GM23248 (cell line): ENCODE measurements at regions not wholly inside any gene's neighbourhood (a gene's known extent, or its start where the extent isn't known, plus 50 kb on each side); places are given as distances from the start of the nearest gene placed in this dataset.

Source experiments
- DNase-seq: peaks from one replicate; pipeline ENCODE4 v3.0.0-alpha.2; 2015
- H2AFZ ChIP-seq: fragments of 200-600 bp; sonication (generic); 2 replicates; pipeline ENCODE4 v1.6.1; 2016; ENCODE audit warnings: antibody characterized with exemption
- H3F3A ChIP-seq: fragments of 200-600 bp; sonication (generic); 2 replicates; pipeline ENCODE4 v1.6.1; 2016; ENCODE audit warnings: mild to moderate bottlenecking, antibody characterized with exemption, mixed run types; ENCODE audit not compliant: insufficient read depth
- H3K27ac ChIP-seq: fragments of 200-600 bp; sonication (generic); 2 replicates; pipeline ENCODE4 v1.5.1; 2016; ENCODE audit warnings: mild to moderate bottlenecking
- H3K27me3 ChIP-seq: fragments of 200-600 bp; sonication (generic); replicated peaks from 2 replicates; pipeline ENCODE4 v1.6.1; 2016; ENCODE audit warnings: mild to moderate bottlenecking; ENCODE audit not compliant: insufficient read depth
- H3K36me3 ChIP-seq: fragments of 200-600 bp; sonication (generic); 2 replicates; pipeline ENCODE4 v1.6.1; 2016; ENCODE audit warnings: low read depth, mild to moderate bottlenecking
- H3K4me1 ChIP-seq: fragments of 200-600 bp; sonication (generic); 2 replicates; pipeline ENCODE4 v1.6.1; 2016; ENCODE audit warnings: mild to moderate bottlenecking; ENCODE audit not compliant: insufficient read depth
- H3K4me2 ChIP-seq: fragments of 200-600 bp; sonication (generic); one replicate; pipeline ENCODE4 v1.6.1; 2016; ENCODE audit warnings: mild to moderate bottlenecking; ENCODE audit not compliant: unreplicated experiment
- H3K4me3 ChIP-seq: fragments of 200-600 bp; sonication (generic); 2 replicates; pipeline ENCODE4 v1.5.1; 2016; ENCODE audit warnings: mild to moderate bottlenecking
- H3K79me2 ChIP-seq: fragments of 200-600 bp; sonication (generic); 2 replicates; pipeline ENCODE4 v1.6.1; 2016; ENCODE audit warnings: mild to moderate bottlenecking; ENCODE audit not compliant: insufficient read depth
- H3K9ac ChIP-seq: fragments of 200-600 bp; sonication (generic); 2 replicates; pipeline ENCODE4 v1.6.1; 2016; ENCODE audit warnings: mild to moderate bottlenecking
- H3K9me2 ChIP-seq: fragments of 200-600 bp; sonication (generic); 2 replicates; pipeline ENCODE4 v1.6.1; 2016; ENCODE audit warnings: mixed run types, mild to moderate bottlenecking, moderate library complexity; ENCODE audit not compliant: insufficient read depth
- H3K9me3 ChIP-seq: fragments of 200-600 bp; sonication (generic); one replicate; pipeline ENCODE4 v1.6.1; 2017; ENCODE audit warnings: low read depth
- H4K20me1 ChIP-seq: fragments of 200-600 bp; sonication (generic); 2 replicates; pipeline ENCODE4 v1.6.0; 2016; ENCODE audit not compliant: insufficient read depth
- EZH2 ChIP-seq: fragments of 200-600 bp; sonication (generic); IDR thresholded peaks from 2 replicates; pipeline ENCODE4 v1.6.1; 2018; ENCODE audit warnings: antibody characterized with exemption, mild to moderate bottlenecking; ENCODE audit not compliant: insufficient read depth, poor library complexity, severe bottlenecking
- EZH2phosphoT487 ChIP-seq: fragments of 200-600 bp; sonication (generic); IDR thresholded peaks from 2 replicates; pipeline ENCODE4 v1.6.1; 2018; ENCODE audit warnings: antibody characterized with exemption, moderate library complexity, mild to moderate bottlenecking, low read depth; ENCODE audit not compliant: insufficient read depth
- WGBS, 2 experiments: methylation state at CpG; one replicate each; pipeline ENCODE4 v1.1.6; 2015 to 2017; ENCODE audit warnings: low lambda C conversion rate in 2 of 2, low coverage in 1 of 2; ENCODE audit errors: missing lambda C conversion rate in 2 of 2; 5-methylcytosine and 5-hydroxymethylcytosine counted together
- in situ Hi-C: fragments of 300-500 bp; cut with MboI; formaldehyde crosslinking; loops from 2 replicates; pipeline ENCODE4 v1.15.0; 2020

DNA sequence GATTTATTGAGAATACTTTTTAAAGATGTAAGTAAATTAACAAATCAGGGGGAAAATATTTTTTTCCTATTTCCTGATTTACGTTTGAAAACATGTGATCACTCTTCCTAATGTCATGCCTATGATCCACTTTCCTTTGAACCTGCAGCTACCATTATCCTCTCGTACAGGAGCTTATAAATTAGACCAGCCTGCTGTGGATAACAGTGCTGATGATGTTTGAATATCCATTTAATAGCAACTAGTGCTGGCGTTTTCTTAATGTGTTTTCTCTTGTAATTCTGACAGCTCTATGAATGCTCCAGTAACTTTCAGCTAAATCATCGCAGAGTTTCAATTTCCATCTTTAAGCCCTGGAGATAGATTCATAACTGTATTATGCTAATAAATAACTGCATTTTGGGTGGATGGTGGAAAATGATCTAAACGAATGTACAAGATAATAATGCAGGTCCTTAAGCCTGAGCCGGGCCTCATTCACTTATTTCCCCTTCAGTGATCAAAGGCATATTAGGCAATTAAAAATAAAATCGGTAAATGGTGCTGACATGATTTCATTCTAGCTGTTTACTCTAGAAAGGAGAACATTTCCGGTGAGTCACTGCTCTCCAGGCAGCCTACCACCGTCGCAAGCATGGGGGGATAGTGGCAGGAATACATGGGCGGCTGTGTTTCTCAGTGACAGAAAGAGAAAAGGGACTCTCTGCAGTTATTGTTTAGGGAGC, 58.5 kb upstream of the SLC24A5 start:
- no peaks in the 10 kb centered on the region for H3K4me1 ChIP-seq
- no peaks in the 10 kb centered on the region for H4K20me1 ChIP-seq
- H3K27ac ChIP-seq, result no peak overlapping the region
- H3K4me3 ChIP-seq, result no peak overlapping the region
- H3K9ac ChIP-seq, result no peak overlapping the region
- H2AFZ ChIP-seq, result no peak overlapping the region
- in situ Hi-C loops, result no loop called here
- H3K36me3 ChIP-seq, result no peaks in the 10 kb centered on the region
- no peak for DNase-seq
- TF ChIP-seq EZH2, result no peak
- no peak for TF ChIP-seq EZH2phosphoT487
- H3K4me2 ChIP-seq, result no peak overlapping the region
- no peaks in the 10 kb centered on the region for H3K9me2 ChIP-seq
- H3K79me2 ChIP-seq, result no peaks in the 10 kb centered on the region
- H3K27me3 ChIP-seq, result 0 out of 2 replicates have a peak, but pooled peaks cover 9% of the 10 kb centered on the region
- no peaks in the 10 kb centered on the region for H3F3A ChIP-seq
- 52 to 56% methylated on average over 11 of the region's 11 CpGs for WGBS, 2 experiments
- H3K9me3 ChIP-seq, result no peaks in the 10 kb centered on the region

DNA sequence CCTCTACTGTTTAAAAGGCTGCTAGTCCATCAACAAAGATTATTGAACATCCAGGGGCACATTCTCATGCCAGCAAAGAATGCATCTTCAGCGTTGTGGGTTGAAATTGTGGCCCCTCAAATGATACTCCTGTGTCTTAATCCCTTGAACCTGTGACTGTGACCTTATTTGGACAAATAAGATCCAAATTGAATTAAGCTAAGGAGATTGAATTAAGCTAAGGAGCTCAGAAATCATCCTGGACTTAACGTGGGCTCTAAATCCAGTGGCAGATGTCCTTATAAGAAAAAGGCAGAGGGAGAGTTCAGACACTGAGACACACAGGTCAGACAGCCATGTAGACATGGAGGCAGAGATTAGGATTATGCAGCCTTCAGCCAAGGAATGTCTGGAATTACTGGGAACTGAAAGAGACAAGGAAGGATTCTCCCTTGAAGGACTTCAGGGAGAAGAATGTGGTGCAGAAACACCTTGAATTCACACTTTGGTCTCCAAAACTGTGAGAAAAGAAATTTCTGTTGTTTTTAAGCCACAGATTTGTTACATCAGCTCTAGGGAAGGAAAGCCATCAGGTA, 57.3 kb upstream of the SLC24A5 start:
- in situ Hi-C loops, result no loop called here
- 20 to 24% methylated on average over 2 of the region's 2 CpGs for WGBS, 2 experiments
- DNase-seq, result no peak
- H3K9me2 ChIP-seq, result no peaks in the 10 kb centered on the region
- H3K27ac ChIP-seq, result no peak overlapping the region
- H3K9me3 ChIP-seq, result no peaks in the 10 kb centered on the region
- H3K36me3 ChIP-seq, result no peaks in the 10 kb centered on the region
- no peak overlapping the region for H3K4me3 ChIP-seq
- no peaks in the 10 kb centered on the region for H4K20me1 ChIP-seq
- no peak overlapping the region for H3K4me2 ChIP-seq
- TF ChIP-seq EZH2, result no peak
- no peaks in the 10 kb centered on the region for H3K4me1 ChIP-seq
- H2AFZ ChIP-seq, result no peak overlapping the region
- no peak overlapping the region for H3K9ac ChIP-seq
- no peaks in the 10 kb centered on the region for H3F3A ChIP-seq
- H3K79me2 ChIP-seq, result no peaks in the 10 kb centered on the region
- H3K27me3 ChIP-seq, result 0 out of 2 replicates have a peak, but pooled peaks cover 9% of the 10 kb centered on the region

GRCh38 chr15:48064421-48064820, 56.4 kb upstream of the SLC24A5 start:
- Histone ChIP-seq H3K4me2 (no peak overlapping the region), H3K27ac (no peak overlapping the region), H3F3A (no peaks in the 10 kb centered on the region), H2AFZ (no peak overlapping the region), H3K27me3 (0 out of 2 replicates have a peak, but pooled peaks cover 9% of the 10 kb centered on the region), H3K9me3 (no peaks in the 10 kb centered on the region), H3K4me1 (no peaks in the 10 kb centered on the region), H3K79me2 (no peaks in the 10 kb centered on the region), H3K9me2 (no peaks in the 10 kb centered on the region), H3K4me3 (no peak overlapping the region), H3K36me3 (no peaks in the 10 kb centered on the region), H4K20me1 (no peaks in the 10 kb centered on the region), H3K9ac (no peak overlapping the region)
- in situ Hi-C loops, result no loop called here
- WGBS, 2 experiments, result 16 to 25% methylated on average over 2 of the region's 2 CpGs
- TF ChIP-seq EZH2 (no peak), EZH2phosphoT487 (no peak)
- DNase-seq, result no peak

DNA sequence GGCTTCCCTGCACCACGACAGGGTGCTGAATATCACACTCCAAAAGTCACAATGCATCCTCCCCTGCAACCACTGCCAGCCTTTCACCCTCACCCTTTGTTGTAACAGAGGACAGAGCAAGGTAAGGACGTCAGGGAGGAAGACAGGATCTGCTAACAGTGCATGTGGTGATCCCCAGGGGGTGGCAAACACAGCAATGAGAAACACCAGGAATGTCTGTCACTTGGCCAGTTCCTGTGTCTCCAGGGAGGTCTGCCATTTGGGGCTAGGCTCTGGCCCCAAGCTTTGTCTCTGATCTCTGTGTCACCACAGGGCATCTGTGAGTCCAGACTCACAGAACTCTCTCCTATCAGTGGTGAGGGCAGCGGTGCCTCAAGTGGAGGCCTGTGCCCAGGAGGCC, 54.3 kb upstream of the SLC24A5 start:
- H2AFZ ChIP-seq, result no peak overlapping the region
- H3K27ac ChIP-seq, result no peak overlapping the region
- H3K27me3 ChIP-seq, result 0 out of 2 replicates have a peak, but pooled peaks cover 9% of the 10 kb centered on the region
- H4K20me1 ChIP-seq, result no peaks in the 10 kb centered on the region
- in situ Hi-C loops, result no loop called here
- no peak for TF ChIP-seq EZH2phosphoT487
- TF ChIP-seq EZH2, result no peak
- H3K79me2 ChIP-seq, result no peaks in the 10 kb centered on the region
- no peak overlapping the region for H3K4me2 ChIP-seq
- H3K9me2 ChIP-seq, result no peaks in the 10 kb centered on the region
- WGBS, 2 experiments, result 2 to 10% methylated on average over 3 of the region's 3 CpGs
- no peaks in the 10 kb centered on the region for H3K36me3 ChIP-seq
- DNase-seq, result no peak
- no peak overlapping the region for H3K9ac ChIP-seq
- no peaks in the 10 kb centered on the region for H3K9me3 ChIP-seq
- H3F3A ChIP-seq, result no peaks in the 10 kb centered on the region
- H3K4me1 ChIP-seq, result no peaks in the 10 kb centered on the region
- H3K4me3 ChIP-seq, result no peak overlapping the region
